ENCODE measurements at regions not wholly inside any gene's neighbourhood (a gene's known extent, or its start where the extent isn't known, plus 50 kb on each side); places are given as distances from the start of the nearest gene placed in this dataset.

- DNase-seq: no peak
Observed at GRCh38 chr2:122982936-122983335, 1042.2 kb upstream of the CNTNAP5 start.

GRCh38 chr2:122988395-122989221, 1036.5 kb upstream of the CNTNAP5 start:
- DNase-seq: no peak

- no peak for DNase-seq
Observed at GRCh38 chr2:122993592-122993991, 1031.5 kb upstream of the CNTNAP5 start.

GRCh38 chr2:122999258-122999657, 1025.8 kb upstream of the CNTNAP5 start:
- no peak for DNase-seq

- no peak for DNase-seq
Observed at GRCh38 chr2:122999821-123000220, 1025.3 kb upstream of the CNTNAP5 start.

GRCh38 chr2:123002660-123003248, 1022.3 kb upstream of the CNTNAP5 start:
- no peak for DNase-seq

- DNase-seq: no peak
Observed at GRCh38 chr2:123015186-123015585, 1009.9 kb upstream of the CNTNAP5 start.

GRCh38 chr2:123035541-123035940, 989.5 kb upstream of the CNTNAP5 start:
- no peak for DNase-seq

GRCh38 chr2:123036300-123036699, 988.8 kb upstream of the CNTNAP5 start:
- no peak for DNase-seq

- no peak for DNase-seq
Observed at GRCh38 chr2:123040506-123040905, 984.6 kb upstream of the CNTNAP5 start.

- DNase-seq: no peak
Observed at GRCh38 chr2:123043458-123043857, 981.6 kb upstream of the CNTNAP5 start.

GRCh38 chr2:123045713-123046112, 979.4 kb upstream of the CNTNAP5 start:
- no peak for DNase-seq

GRCh38 chr2:123047186-123047585, 977.9 kb upstream of the CNTNAP5 start:
- no peak for DNase-seq

- no peak for DNase-seq
Observed at GRCh38 chr2:123051136-123051535, 974.0 kb upstream of the CNTNAP5 start.

GRCh38 chr2:123061534-123061933, 963.6 kb upstream of the CNTNAP5 start:
- no peak for DNase-seq

GRCh38 chr2:123073371-123073770, 951.7 kb upstream of the CNTNAP5 start:
- no peak for DNase-seq

- DNase-seq: no peak
Observed at GRCh38 chr2:123073956-123074355, 951.1 kb upstream of the CNTNAP5 start.

GRCh38 chr2:123077101-123077500, 948.0 kb upstream of the CNTNAP5 start:
- DNase-seq: no peak

- DNase-seq: no peak
Observed at GRCh38 chr2:123080331-123080730, 944.8 kb upstream of the CNTNAP5 start.

- no peak for DNase-seq
Observed at GRCh38 chr2:123085484-123085883, 939.6 kb upstream of the CNTNAP5 start.

GRCh38 chr2:123086613-123087385, 938.3 kb upstream of the CNTNAP5 start:
- DNase-seq: no peak

- no peak for DNase-seq
Observed at GRCh38 chr2:123091471-123091870, 933.6 kb upstream of the CNTNAP5 start.

- DNase-seq: no peak
Observed at GRCh38 chr2:123093199-123093598, 931.9 kb upstream of the CNTNAP5 start.

Measured in right lung (tissue), 2 donors.